Endothelial cell (in vitro differentiated cells): ENCODE measurements at regions not wholly inside any gene's neighbourhood (a gene's known extent, or its start where the extent isn't known, plus 50 kb on each side); places are given as distances from the start of the nearest gene placed in this dataset.

Source experiments
- DNase-seq: peaks from one replicate; pipeline ENCODE4 v3.0.0; 2021; ENCODE audit warnings: low spot score
- H3K27ac Mint-ChIP-seq: one replicate; pipeline ENCODE4 v1.8.0; 2021; ENCODE audit warnings: mixed read lengths, inconsistent platforms; ENCODE audit not compliant: unreplicated experiment
- H3K27me3 Mint-ChIP-seq: one replicate; pipeline ENCODE4 v1.8.0; 2021; ENCODE audit warnings: mild to moderate bottlenecking, moderate library complexity, mixed read lengths, inconsistent platforms; ENCODE audit not compliant: unreplicated experiment
- H3K36me3 Mint-ChIP-seq: one replicate; pipeline ENCODE4 v1.8.0; 2021; ENCODE audit warnings: mild to moderate bottlenecking, low read depth, mixed read lengths, inconsistent platforms; ENCODE audit not compliant: unreplicated experiment
- H3K4me1 Mint-ChIP-seq: one replicate; pipeline ENCODE4 v1.8.0; 2021; ENCODE audit warnings: mild to moderate bottlenecking, mixed read lengths, inconsistent platforms; ENCODE audit not compliant: unreplicated experiment
- H3K4me3 Mint-ChIP-seq: one replicate; pipeline ENCODE4 v1.8.0; 2021; ENCODE audit warnings: mild to moderate bottlenecking, mixed read lengths, inconsistent platforms; ENCODE audit not compliant: unreplicated experiment
- H3K9me3 Mint-ChIP-seq: one replicate; pipeline ENCODE4 v1.8.0; 2021; ENCODE audit warnings: mixed read lengths, inconsistent platforms; ENCODE audit not compliant: unreplicated experiment
- TF ChIP-seq, protein P1 (sequence below): fragments of 200-600 bp; sonication (generic); IDR thresholded peaks from one replicate; pipeline ENCODE4 v1.5.0; 2021; ENCODE audit warnings: antibody characterized with exemption; ENCODE audit not compliant: unreplicated experiment

DNA sequence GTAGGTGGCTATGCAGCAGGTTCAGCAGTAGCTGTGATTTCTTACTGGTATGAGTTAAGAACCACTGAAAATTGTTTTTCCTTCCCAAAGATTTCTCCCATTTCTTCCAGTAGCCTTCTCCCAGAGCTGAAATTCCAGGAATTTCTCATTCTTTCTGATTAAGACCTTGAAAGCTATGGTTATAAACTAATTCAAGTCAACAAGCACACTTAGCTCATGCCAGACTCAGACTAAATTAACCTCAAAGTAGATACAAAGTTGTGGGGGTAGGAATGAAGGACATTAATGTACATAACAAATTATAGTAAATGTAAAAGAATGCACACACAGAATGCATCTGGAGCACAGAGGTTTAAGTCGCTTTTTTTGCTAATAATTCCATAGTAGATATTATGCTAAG lies 103.6 kb upstream of the SOX11 start:
- no peak overlapping the region for H3K27ac Mint-ChIP-seq
- no peak for DNase-seq
- peaks cover 6% of the 10 kb centered on the region for H3K9me3 Mint-ChIP-seq
- H3K4me1 Mint-ChIP-seq = peaks cover 9% of the 10 kb centered on the region
- no peaks in the 10 kb centered on the region for H3K27me3 Mint-ChIP-seq
- TF ChIP-seq, protein P1, sequence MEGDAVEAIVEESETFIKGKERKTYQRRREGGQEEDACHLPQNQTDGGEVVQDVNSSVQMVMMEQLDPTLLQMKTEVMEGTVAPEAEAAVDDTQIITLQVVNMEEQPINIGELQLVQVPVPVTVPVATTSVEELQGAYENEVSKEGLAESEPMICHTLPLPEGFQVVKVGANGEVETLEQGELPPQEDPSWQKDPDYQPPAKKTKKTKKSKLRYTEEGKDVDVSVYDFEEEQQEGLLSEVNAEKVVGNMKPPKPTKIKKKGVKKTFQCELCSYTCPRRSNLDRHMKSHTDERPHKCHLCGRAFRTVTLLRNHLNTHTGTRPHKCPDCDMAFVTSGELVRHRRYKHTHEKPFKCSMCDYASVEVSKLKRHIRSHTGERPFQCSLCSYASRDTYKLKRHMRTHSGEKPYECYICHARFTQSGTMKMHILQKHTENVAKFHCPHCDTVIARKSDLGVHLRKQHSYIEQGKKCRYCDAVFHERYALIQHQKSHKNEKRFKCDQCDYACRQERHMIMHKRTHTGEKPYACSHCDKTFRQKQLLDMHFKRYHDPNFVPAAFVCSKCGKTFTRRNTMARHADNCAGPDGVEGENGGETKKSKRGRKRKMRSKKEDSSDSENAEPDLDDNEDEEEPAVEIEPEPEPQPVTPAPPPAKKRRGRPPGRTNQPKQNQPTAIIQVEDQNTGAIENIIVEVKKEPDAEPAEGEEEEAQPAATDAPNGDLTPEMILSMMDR = no peak
- no peaks in the 10 kb centered on the region for H3K36me3 Mint-ChIP-seq
- no peak overlapping the region for H3K4me3 Mint-ChIP-seq

DNA sequence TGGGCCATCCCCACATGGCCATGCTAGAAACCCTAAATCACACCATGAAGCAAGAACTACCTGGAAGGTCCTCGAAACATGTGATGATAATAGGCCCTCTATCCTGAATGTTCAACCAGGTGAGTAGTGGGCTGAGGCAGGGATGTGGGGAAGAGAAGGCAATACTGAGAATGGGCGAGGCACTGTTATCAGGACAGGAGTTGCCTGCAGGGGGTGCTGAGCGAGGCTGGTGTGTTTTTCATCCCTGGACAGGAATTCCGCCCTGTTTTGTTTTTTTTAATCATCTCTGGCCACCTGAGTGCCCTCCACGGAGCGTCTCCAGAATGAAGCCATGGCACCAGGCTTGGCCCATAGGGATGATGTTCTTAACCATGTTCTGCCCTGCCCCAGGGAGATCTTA lies 103.0 kb upstream of the SOX11 start:
- Mint-ChIP-seq H3K4me3 (no peak overlapping the region), H3K27me3 (no peaks in the 10 kb centered on the region), H3K36me3 (no peaks in the 10 kb centered on the region)

DNA sequence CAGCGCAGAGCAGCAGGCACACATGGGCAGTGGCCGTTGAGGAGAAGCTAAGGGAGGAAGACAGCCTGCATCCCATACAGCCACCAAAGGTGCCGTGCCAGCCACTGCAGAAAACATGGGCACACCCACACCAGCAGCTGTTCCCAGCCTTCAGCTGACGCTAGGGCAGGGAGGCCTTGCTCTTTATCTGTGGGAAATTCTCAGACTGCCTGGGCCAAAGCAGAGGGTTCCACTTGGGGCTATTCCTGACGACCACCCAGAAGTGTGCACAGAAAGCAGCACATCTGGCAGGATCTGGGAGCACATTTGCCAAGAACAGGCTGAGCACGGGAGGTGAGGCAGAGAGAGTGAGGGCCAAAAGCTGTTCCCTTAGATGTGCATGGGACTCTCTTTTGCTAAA lies 101.3 kb upstream of the SOX11 start:
- H3K4me1 Mint-ChIP-seq = peaks cover 9% of the 10 kb centered on the region
- TF ChIP-seq, protein P1 = no peak
- DNase-seq = no peak
- no peak overlapping the region for H3K4me3 Mint-ChIP-seq
- H3K27me3 Mint-ChIP-seq = no peaks in the 10 kb centered on the region
- H3K36me3 Mint-ChIP-seq = no peaks in the 10 kb centered on the region
- H3K9me3 Mint-ChIP-seq = peaks cover 11% of the 10 kb centered on the region
- H3K27ac Mint-ChIP-seq = no peak overlapping the region

More for the DNA sequence above, 103.0 kb upstream of the SOX11 start:
- peaks cover 9% of the 10 kb centered on the region for H3K4me1 Mint-ChIP-seq
- H3K9me3 Mint-ChIP-seq = peaks cover 6% of the 10 kb centered on the region
- no peak overlapping the region for H3K27ac Mint-ChIP-seq
- no peak for DNase-seq
- TF ChIP-seq, protein P1 = no peak

DNA sequence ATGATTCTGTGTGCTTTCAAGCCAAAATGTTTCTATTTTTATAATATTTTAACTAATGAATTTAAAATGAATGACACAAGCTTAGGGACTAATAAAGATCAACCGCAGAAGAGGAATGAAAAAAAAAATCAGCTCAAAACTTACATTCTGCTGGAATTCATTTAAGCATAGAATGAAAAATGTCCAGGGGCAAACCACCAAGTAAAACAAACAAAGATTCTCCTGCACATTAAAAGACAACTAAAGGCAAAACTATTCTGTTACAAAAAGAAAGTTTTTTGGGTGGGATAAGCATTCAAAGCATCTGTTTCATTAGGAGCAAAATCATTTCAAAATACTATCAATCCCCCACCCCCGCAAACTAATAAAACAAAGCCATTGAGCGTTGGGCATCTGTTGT lies 99.3 kb upstream of the SOX11 start:
- Mint-ChIP-seq H3K4me1 (peaks cover 9% of the 10 kb centered on the region), H3K36me3 (no peaks in the 10 kb centered on the region), H3K9me3 (peaks cover 11% of the 10 kb centered on the region), H3K4me3 (no peak overlapping the region), H3K27me3 (peaks cover 2% of the 10 kb centered on the region), H3K27ac (no peak overlapping the region)
- DNase-seq = no peak
- TF ChIP-seq, protein P1 = no peak

DNA sequence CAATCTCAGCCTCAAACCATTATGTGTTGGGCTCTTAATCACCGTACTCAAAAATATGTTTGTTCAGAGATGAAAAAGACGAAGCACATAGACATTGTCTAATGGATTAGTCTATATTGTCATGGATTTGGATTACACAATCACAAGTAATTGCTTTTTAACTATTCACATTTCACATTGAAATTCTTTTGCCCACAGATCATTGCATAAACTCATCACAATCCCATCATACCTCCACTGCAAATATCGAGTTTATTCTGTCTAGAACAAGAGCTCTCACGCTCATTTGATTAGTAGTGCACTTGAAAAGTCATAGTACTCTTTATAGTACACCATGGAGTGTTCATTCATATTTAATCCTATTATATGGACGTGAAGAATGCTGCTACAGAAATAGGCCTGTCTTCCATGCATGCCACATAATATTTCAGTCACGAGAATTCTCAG lies 97.9 kb upstream of the SOX11 start:
- Mint-ChIP-seq H3K36me3 (no peaks in the 10 kb centered on the region), H3K4me3 (no peak overlapping the region), H3K27me3 (peaks cover 2% of the 10 kb centered on the region), H3K27ac (no peak overlapping the region), H3K4me1 (peaks cover 9% of the 10 kb centered on the region), H3K9me3 (peaks cover 11% of the 10 kb centered on the region)
- no peak for DNase-seq
- TF ChIP-seq, protein P1 = no peak
